Endothelial cell of hepatic sinusoid (primary cell): ENCODE measurements at regions not wholly inside any gene's neighbourhood (a gene's known extent, or its start where the extent isn't known, plus 50 kb on each side); places are given as distances from the start of the nearest gene placed in this dataset.
"Not testable (repeated sequence)": the region's sequence is repeated elsewhere in the genome, so short reads cannot be mapped to it uniquely, and the experiment has no call there.

Experiments
- in situ Hi-C: cut with HindIII; loops from 2 replicates; pipeline ENCODE4 v1.10.0; 2017; ENCODE audit warnings: low sequenced_read_pairs

GRCh38 chr2:215833531-215834162 lies 179.7 kb downstream of the MREG start:
- in situ Hi-C loops = no loop called here

GRCh38 chr2:215832791-215833190 lies 180.6 kb downstream of the MREG start:
- in situ Hi-C loops = no loop called here

- in situ Hi-C loops = no loop called here
Observed at GRCh38 chr2:215831296-215831913, 181.9 kb downstream of the MREG start.

GRCh38 chr2:215830304-215830703 lies 183.0 kb downstream of the MREG start:
- in situ Hi-C loops = no loop called here

GRCh38 chr2:215829261-215829660 lies 184.1 kb downstream of the MREG start:
- in situ Hi-C loops = no loop called here

GRCh38 chr2:215828528-215829184 lies 184.7 kb downstream of the MREG start:
- in situ Hi-C loops = no loop called here

- in situ Hi-C loops = no loop called here
Observed at GRCh38 chr2:215826838-215827441, 186.4 kb downstream of the MREG start.

- in situ Hi-C loops = no loop called here
Observed at GRCh38 chr2:215826376-215826775, 187.0 kb downstream of the MREG start.

- in situ Hi-C loops = no loop called here
Observed at GRCh38 chr2:215825707-215826106, 187.6 kb downstream of the MREG start.

- in situ Hi-C loops = not testable (repeated sequence)
Observed at GRCh38 chr2:215821298-215821697, 192.1 kb downstream of the MREG start.

- in situ Hi-C loops = not testable (repeated sequence)
Observed at GRCh38 chr2:215819713-215820112, 193.6 kb downstream of the MREG start.

GRCh38 chr2:215817046-215817445 lies 196.3 kb downstream of the MREG start:
- in situ Hi-C loops = no loop called here

GRCh38 chr2:215816424-215816823 lies 196.9 kb downstream of the MREG start:
- in situ Hi-C loops = no loop called here

GRCh38 chr2:215815960-215816359 lies 197.4 kb downstream of the MREG start:
- in situ Hi-C loops = no loop called here

GRCh38 chr2:215812966-215813365 lies 200.4 kb downstream of the MREG start:
- in situ Hi-C loops = loop anchor here (5.0 kb wide), 1 partner anchor 54 kb away; no protein-coding TSS in a partner anchor

- in situ Hi-C loops = loop anchor here (5.0 kb wide), 1 partner anchor 56 kb away; no protein-coding TSS in a partner anchor
Observed at GRCh38 chr2:215811409-215812345, 201.7 kb downstream of the MREG start.

- in situ Hi-C loops = loop anchor here (5.0 kb wide), 1 partner anchor 56 kb away; no protein-coding TSS in a partner anchor
Observed at GRCh38 chr2:215811003-215811402, 202.3 kb downstream of the MREG start.

- in situ Hi-C loops = no loop called here
Observed at GRCh38 chr2:215808996-215809395, 204.4 kb downstream of the MREG start.

- in situ Hi-C loops = no loop called here
Observed at GRCh38 chr2:215808194-215808593, 205.2 kb downstream of the MREG start.

- in situ Hi-C loops = no loop called here
Observed at GRCh38 chr2:215805493-215805892, 207.9 kb downstream of the MREG start.

- in situ Hi-C loops = no loop called here
Observed at GRCh38 chr2:215803150-215803549, 210.2 kb downstream of the MREG start.
